Chondrocyte (in vitro differentiated cells): ENCODE measurements at regions not wholly inside any gene's neighbourhood (a gene's known extent, or its start where the extent isn't known, plus 50 kb on each side); places are given as distances from the start of the nearest gene placed in this dataset.

Experiments used
- DNase-seq: peaks from one replicate; pipeline ENCODE4 v3.0.0; 2021; ENCODE audit warnings: mixed read lengths, low spot score
- H3K27ac Mint-ChIP-seq: one replicate; pipeline ENCODE4 v1.8.0; 2021; ENCODE audit warnings: mild to moderate bottlenecking, moderate library complexity, mixed read lengths; ENCODE audit not compliant: unreplicated experiment
- H3K27me3 Mint-ChIP-seq: 2 replicates; pipeline ENCODE4 v1.8.0; 2021; ENCODE audit warnings: low read depth, mixed read lengths
- H3K36me3 Mint-ChIP-seq: 2 replicates; pipeline ENCODE4 v1.8.0; 2021; ENCODE audit warnings: low read depth, mixed read lengths
- H3K4me1 Mint-ChIP-seq: 2 replicates; pipeline ENCODE4 v1.8.0; 2021; ENCODE audit warnings: low read depth, mild to moderate bottlenecking, mixed read lengths
- H3K4me3 Mint-ChIP-seq: one replicate; pipeline ENCODE4 v1.8.0; 2021; ENCODE audit warnings: mild to moderate bottlenecking, moderate library complexity, mixed read lengths; ENCODE audit not compliant: unreplicated experiment
- H3K9me3 Mint-ChIP-seq: 2 replicates; pipeline ENCODE4 v1.8.0; 2021; ENCODE audit warnings: low read depth, mixed read lengths
- CTCF ChIP-seq: fragments of 200-600 bp; sonication (generic); IDR thresholded peaks from 2 replicates; pipeline ENCODE4 v1.5.0; 2021; ENCODE audit warnings: antibody characterized with exemption, mild to moderate bottlenecking, moderate library complexity

GRCh38 chr2:7524195-7524594 is 607.0 kb downstream of the RNF144A start:
- Mint-ChIP-seq H3K4me1 (no peaks in the 10 kb centered on the region), H3K4me3 (no peak overlapping the region), H3K27ac (no peak overlapping the region), H3K9me3 (peaks cover 12% of the 10 kb centered on the region), H3K27me3 (peaks cover 1% of the 10 kb centered on the region), H3K36me3 (no peaks in the 10 kb centered on the region)
- DNase-seq = no peak
- no peak for TF ChIP-seq CTCF

- no peak overlapping the region for H3K4me3 Mint-ChIP-seq
- H3K36me3 Mint-ChIP-seq = no peaks in the 10 kb centered on the region
- no peaks in the 10 kb centered on the region for H3K4me1 Mint-ChIP-seq
- no peak for DNase-seq
- H3K27me3 Mint-ChIP-seq = peaks cover 1% of the 10 kb centered on the region
- no peak for TF ChIP-seq CTCF
- no peak overlapping the region for H3K27ac Mint-ChIP-seq
- peaks cover 18% of the 10 kb centered on the region for H3K9me3 Mint-ChIP-seq
Measured at GRCh38 chr2:7525746-7526145, 608.5 kb downstream of the RNF144A start.

GRCh38 chr2:7527165-7527722 is 610.0 kb downstream of the RNF144A start:
- Mint-ChIP-seq H3K27ac (no peak overlapping the region), H3K27me3 (peaks cover 1% of the 10 kb centered on the region), H3K4me1 (no peaks in the 10 kb centered on the region), H3K36me3 (no peaks in the 10 kb centered on the region), H3K4me3 (no peak overlapping the region), H3K9me3 (peaks cover 32% of the 10 kb centered on the region)
- no peak for TF ChIP-seq CTCF
- DNase-seq = no peak

- no peaks in the 10 kb centered on the region for H3K4me1 Mint-ChIP-seq
- H3K27ac Mint-ChIP-seq = no peak overlapping the region
- no peaks in the 10 kb centered on the region for H3K36me3 Mint-ChIP-seq
- TF ChIP-seq CTCF = no peak
- no peak for DNase-seq
- no peaks in the 10 kb centered on the region for H3K27me3 Mint-ChIP-seq
- no peak overlapping the region for H3K4me3 Mint-ChIP-seq
- peaks cover 34% of the 10 kb centered on the region for H3K9me3 Mint-ChIP-seq
Measured at GRCh38 chr2:7530001-7530400, 612.8 kb downstream of the RNF144A start.

- DNase-seq = no peak
- Mint-ChIP-seq H3K9me3 (peaks cover 10% of the 10 kb centered on the region), H3K27me3 (no peaks in the 10 kb centered on the region), H3K4me3 (no peak overlapping the region), H3K27ac (peak overlapping the region; percentile 89), H3K4me1 (peaks cover 24% of the 10 kb centered on the region), H3K36me3 (no peaks in the 10 kb centered on the region)
- TF ChIP-seq CTCF = no peak
Measured at GRCh38 chr2:7539077-7539476, 621.9 kb downstream of the RNF144A start.
